ENCODE measurements at regions not wholly inside any gene's neighbourhood (a gene's known extent, or its start where the extent isn't known, plus 50 kb on each side); places are given as distances from the start of the nearest gene placed in this dataset.

DNA sequence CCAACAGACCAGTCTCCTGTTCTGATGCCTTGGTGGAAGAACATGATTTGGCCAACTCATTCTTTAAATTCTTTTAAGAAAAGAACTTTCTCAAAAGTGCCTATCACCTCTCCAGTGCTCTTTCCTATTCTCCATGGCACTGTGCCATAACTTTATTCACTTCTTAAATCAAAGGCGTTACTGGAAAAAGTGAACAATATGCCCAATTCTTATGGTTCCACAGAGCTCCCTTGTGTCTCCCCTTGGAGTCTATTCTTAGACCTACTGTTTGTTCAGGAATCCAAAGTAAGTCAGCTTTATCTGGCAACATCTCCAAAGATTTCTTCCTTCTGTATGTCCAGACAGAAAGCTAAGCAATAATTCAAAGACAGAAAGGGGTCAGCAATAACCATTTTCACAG, 111.9 kb upstream of the MAGI3 start:
- Histone ChIP-seq H3K9me3 (no peaks in the 10 kb centered on the region), H3K36me3 (no peaks in the 10 kb centered on the region), H3K4me3 (no peak overlapping the region), H3K27ac (no peak overlapping the region), H3K4me1 (no peaks in the 10 kb centered on the region), H3K27me3 (no peaks in the 10 kb centered on the region)
- ATAC-seq (no peak), DNase-seq (no peak)
- TF ChIP-seq, protein P1, sequence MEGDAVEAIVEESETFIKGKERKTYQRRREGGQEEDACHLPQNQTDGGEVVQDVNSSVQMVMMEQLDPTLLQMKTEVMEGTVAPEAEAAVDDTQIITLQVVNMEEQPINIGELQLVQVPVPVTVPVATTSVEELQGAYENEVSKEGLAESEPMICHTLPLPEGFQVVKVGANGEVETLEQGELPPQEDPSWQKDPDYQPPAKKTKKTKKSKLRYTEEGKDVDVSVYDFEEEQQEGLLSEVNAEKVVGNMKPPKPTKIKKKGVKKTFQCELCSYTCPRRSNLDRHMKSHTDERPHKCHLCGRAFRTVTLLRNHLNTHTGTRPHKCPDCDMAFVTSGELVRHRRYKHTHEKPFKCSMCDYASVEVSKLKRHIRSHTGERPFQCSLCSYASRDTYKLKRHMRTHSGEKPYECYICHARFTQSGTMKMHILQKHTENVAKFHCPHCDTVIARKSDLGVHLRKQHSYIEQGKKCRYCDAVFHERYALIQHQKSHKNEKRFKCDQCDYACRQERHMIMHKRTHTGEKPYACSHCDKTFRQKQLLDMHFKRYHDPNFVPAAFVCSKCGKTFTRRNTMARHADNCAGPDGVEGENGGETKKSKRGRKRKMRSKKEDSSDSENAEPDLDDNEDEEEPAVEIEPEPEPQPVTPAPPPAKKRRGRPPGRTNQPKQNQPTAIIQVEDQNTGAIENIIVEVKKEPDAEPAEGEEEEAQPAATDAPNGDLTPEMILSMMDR (IDR thresholded peaks at IDR 0.05), result no peak
- intact Hi-C loops (cut with DNase I), result no loop called here

GRCh38 chr1:113278777-113279176, 111.5 kb upstream of the MAGI3 start:
- TF ChIP-seq, protein P1 (IDR thresholded peaks at IDR 0.05), result no peak
- intact Hi-C loops (cut with DNase I), result no loop called here
- Histone ChIP-seq H3K4me1 (no peaks in the 10 kb centered on the region), H3K27me3 (no peaks in the 10 kb centered on the region), H3K36me3 (no peaks in the 10 kb centered on the region), H3K4me3 (no peak overlapping the region), H3K27ac (no peak overlapping the region), H3K9me3 (no peaks in the 10 kb centered on the region)
- ATAC-seq (no peak), DNase-seq (no peak)

DNA sequence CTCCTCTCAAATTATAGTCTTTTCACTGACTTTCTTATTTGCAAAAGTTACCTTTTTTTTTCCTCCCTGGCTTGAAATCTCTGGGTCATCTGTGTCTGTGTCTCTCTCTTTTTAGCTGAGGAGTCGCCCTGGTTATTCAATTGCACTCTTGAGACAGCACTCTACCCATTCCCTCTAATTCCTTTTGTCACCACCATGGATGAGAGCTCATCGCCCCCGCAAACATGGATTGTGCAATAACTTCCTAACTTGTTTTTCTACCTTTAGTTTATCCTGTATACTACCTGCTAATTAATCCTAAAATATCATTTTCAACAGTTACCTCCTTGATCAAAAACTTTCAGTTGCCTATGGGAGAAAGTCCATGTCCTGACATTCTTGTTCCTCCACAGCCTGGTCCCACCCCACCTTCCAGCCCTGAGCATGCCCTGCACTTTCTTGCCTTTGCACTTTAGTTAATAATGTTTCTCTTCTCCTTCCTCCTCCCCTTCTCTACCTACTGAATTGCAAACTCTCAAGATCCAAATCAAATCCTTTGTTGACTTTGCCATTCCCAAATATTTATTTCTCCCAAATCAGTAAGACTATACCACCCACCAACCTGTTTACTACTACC, 110.4 kb upstream of the MAGI3 start:
- intact Hi-C loops (cut with DNase I), result no loop called here
- no peak overlapping the region for H3K27ac ChIP-seq
- no peaks in the 10 kb centered on the region for H3K27me3 ChIP-seq
- no peaks in the 10 kb centered on the region for H3K4me1 ChIP-seq
- H3K4me3 ChIP-seq, result no peak overlapping the region
- ATAC-seq (no peak), DNase-seq (no peak)
- H3K9me3 ChIP-seq, result no peaks in the 10 kb centered on the region
- TF ChIP-seq, protein P1 (IDR thresholded peaks at IDR 0.05), result no peak
- H3K36me3 ChIP-seq, result no peaks in the 10 kb centered on the region

- ATAC-seq, result no peak
- H3K27ac ChIP-seq, result no peak overlapping the region
Measured at GRCh38 chr1:113280581-113280980, 109.7 kb upstream of the MAGI3 start.

DNA sequence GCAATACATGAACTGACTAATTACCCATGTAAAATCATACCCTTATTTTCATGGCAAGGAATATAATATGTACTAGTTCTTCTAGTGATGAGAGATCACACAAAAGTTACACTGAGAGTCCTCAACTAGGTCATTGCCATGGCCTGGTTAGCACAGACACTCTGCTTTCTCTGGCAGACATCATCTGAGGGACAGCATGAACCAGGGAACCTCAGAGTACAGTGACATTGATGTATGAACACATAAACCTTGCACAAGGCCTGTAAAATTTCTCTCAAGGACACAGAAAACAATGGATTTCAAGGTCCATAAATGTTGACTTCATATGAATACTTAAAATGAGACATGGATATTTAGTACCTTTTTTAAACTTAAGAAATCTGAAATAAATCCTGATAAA, 108.8 kb upstream of the MAGI3 start:
- Histone ChIP-seq H3K27ac (no peak overlapping the region), H3K36me3 (no peaks in the 10 kb centered on the region), H3K27me3 (no peaks in the 10 kb centered on the region), H3K4me1 (no peaks in the 10 kb centered on the region), H3K4me3 (no peak overlapping the region), H3K9me3 (no peaks in the 10 kb centered on the region)
- no peak for ATAC-seq
- intact Hi-C loops (cut with DNase I), result no loop called here
- DNase-seq, result no peak
- TF ChIP-seq, protein P1 (IDR thresholded peaks at IDR 0.05), result no peak

More at GRCh38 chr1:113280581-113280980, 109.7 kb upstream of the MAGI3 start:
- no peak for DNase-seq
- Histone ChIP-seq H3K4me1 (no peaks in the 10 kb centered on the region), H3K27me3 (no peaks in the 10 kb centered on the region), H3K4me3 (no peak overlapping the region), H3K36me3 (no peaks in the 10 kb centered on the region), H3K9me3 (no peaks in the 10 kb centered on the region)
- intact Hi-C loops (cut with DNase I), result no loop called here
- TF ChIP-seq, protein P1 (IDR thresholded peaks at IDR 0.05), result no peak

Data from upper lobe of right lung (tissue), 1 donor.